HuH-7 (cell line): ENCODE measurements at regions not wholly inside any gene's neighbourhood (a gene's known extent, or its start where the extent isn't known, plus 50 kb on each side); places are given as distances from the start of the nearest gene placed in this dataset.
A peak's percentile ranks its signal among the peaks of the same experiment; 100 is the strongest.
"Not testable (repeated sequence)": the region's sequence is repeated elsewhere in the genome, so short reads cannot be mapped to it uniquely, and the experiment has no call there.

ENCODE experiments used
- DNase-seq: peaks from one replicate; pipeline ENCODE4 v3.0.0; 2011; ENCODE audit warnings: low spot score

- not testable (repeated sequence) for DNase-seq
These were observed 684.8 kb upstream of the TPTE start for GRCh38 chr21:9836547-9836946.

GRCh38 chr21:9837001-9837400, 684.4 kb upstream of the TPTE start:
- DNase-seq, result not testable (repeated sequence)

DNA sequence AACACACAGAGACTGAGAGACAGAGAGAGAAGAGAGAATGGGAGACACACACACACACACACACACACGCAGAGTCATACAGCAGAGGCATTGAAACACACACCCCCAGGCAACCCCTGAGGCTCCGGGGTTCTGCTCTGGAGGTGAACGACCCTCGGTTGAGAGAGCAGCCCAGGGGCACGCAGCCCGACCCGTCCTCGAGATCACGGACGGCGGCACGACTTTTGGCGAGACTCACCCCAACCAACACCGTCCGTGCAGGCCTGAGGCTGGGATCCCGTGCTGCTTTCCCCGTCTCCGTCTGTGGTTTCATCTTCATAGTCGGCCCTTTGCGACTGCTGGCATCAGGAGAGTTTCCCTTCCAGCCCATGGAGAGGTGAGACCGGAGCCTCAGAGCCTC, 683.9 kb upstream of the TPTE start:
- not testable (repeated sequence) for DNase-seq

- no peak for DNase-seq
These were observed 683.2 kb upstream of the TPTE start for GRCh38 chr21:9837946-9838737.

DNA sequence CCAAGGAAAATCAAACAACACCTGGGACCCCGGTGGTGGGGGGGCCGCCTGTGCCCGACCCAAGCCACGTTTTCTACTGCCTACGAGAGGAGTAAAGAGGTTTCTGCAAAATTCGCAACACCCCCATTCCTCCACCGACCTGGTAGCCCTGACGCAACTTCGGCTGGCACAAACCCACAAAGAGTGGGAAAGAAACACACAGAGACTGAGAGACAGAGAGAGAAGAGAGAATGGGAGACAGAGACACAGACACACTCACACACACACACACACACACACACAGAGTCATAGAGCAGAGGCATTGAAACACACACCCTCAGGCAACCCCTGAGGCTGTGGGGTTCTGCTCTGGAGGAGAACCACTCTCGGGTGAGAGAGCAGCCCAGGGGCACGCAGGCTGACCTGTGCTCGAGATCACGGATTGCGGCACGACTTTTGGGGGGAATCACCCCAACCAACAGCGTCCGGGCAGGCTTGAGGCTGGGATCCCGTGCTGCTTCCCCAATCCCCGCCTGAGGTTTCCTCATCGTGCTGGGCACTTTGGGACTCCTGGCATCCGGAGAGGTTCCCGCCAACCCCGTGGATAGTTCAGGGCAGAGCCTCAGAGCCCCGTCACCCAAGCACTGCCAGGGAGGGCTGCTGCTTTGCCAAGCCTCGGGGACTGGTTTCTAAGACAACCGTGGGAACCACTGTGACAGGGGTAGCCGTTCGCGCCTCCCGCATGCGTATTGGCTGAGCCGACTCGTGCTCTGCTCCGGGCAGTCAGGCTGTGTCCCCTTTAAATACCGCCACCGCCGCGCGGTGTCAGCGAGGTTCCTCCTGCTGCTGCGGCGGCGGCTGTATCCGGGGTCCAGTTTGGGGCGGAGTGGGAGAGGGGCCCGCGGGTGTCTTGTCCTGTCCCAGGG, 682.4 kb upstream of the TPTE start:
- DNase-seq, result peak; percentile 3

- DNase-seq, result not testable (repeated sequence)
These were observed 677.3 kb upstream of the TPTE start for GRCh38 chr21:9844106-9844505.

- not testable (repeated sequence) for DNase-seq
These were observed 673.9 kb upstream of the TPTE start for GRCh38 chr21:9847511-9847910.

DNA sequence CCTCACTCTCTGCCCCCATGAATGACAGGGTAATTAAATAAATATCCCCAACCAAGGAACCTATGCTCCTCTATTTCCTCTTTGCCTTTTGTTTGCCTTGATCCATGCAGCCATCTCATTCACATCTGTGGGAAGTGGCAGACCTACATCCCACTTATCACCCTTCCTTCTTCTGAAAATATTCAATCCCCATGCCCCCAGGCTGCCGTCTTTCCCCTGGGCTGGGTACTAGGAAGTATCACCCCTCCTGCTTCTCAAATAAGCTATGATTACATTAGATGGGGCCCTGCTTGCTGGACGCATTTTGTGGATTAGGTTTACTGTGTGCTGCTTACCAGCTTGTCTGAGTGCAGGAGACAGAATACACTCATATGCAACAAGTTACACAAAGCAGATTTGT, 670.2 kb upstream of the TPTE start:
- not testable (repeated sequence) for DNase-seq

DNA sequence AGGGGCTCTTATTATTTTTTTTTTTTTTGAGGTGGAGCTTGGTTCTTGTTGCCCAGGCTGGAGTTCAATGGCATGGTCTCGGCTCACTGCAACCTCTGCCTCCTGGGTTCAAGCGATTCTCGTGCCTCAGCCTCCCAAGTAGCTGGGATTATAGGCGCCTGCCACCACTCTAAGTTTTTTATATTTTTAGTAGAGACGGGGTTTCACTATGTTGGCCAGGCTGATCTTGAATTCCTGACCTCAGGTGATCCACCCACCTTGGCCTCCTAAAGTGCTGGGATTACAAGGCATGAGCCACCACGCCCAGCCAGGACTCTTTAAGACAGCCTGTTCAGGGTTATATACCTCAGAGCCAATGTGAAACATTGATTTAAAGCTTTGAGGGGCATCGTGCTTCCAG, 669.7 kb upstream of the TPTE start:
- DNase-seq, result not testable (repeated sequence)

- not testable (repeated sequence) for DNase-seq
These were observed 663.8 kb upstream of the TPTE start for GRCh38 chr21:9857563-9857962.

- not testable (repeated sequence) for DNase-seq
These were observed 661.5 kb upstream of the TPTE start for GRCh38 chr21:9859865-9860264.

GRCh38 chr21:9862456-9862855, 658.9 kb upstream of the TPTE start:
- DNase-seq, result not testable (repeated sequence)

- not testable (repeated sequence) for DNase-seq
These were observed 653.6 kb upstream of the TPTE start for GRCh38 chr21:9867815-9868214.

DNA sequence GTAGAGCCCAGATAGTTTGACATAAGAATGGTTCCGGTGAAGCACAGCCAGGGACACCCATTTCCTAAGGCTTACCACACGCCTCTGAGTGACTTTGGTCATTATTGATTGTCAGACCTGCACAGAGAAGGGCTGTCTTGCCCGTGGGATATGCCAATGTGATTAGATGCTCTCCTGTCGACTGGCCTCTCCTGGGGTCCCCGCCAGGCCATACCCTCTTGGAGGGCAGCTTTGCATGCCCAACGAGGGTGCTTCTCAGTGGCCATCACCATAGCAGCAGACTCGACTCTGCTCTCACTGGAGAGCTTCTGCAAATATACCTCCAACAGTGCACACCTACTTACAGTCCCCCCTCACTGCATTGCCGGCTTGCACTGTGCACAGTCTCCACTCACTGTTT, 648.3 kb upstream of the TPTE start:
- not testable (repeated sequence) for DNase-seq

DNA sequence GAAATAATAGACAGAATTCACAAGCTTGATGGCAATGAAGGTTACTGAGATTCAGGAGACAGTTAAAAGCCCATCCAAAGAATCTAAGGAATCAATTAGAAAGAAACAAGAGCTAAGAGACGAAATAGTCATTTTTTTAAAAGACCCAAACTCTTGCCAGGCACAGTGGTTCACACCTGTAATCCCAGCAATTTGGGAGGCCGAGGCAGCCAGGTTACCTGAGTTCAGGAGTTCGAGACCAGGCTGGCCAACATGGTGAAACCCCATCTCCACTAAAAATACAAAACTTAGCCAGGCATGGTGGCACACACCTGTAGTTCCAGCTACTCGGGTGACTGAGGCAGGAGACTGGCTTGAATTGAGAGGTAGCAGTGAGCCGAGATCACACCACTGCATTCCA, 647.2 kb upstream of the TPTE start:
- not testable (repeated sequence) for DNase-seq

- DNase-seq, result not testable (repeated sequence)
These were observed 640.0 kb upstream of the TPTE start for GRCh38 chr21:9881430-9881829.

- DNase-seq, result not testable (repeated sequence)
These were observed 638.3 kb upstream of the TPTE start for GRCh38 chr21:9883047-9883446.

DNA sequence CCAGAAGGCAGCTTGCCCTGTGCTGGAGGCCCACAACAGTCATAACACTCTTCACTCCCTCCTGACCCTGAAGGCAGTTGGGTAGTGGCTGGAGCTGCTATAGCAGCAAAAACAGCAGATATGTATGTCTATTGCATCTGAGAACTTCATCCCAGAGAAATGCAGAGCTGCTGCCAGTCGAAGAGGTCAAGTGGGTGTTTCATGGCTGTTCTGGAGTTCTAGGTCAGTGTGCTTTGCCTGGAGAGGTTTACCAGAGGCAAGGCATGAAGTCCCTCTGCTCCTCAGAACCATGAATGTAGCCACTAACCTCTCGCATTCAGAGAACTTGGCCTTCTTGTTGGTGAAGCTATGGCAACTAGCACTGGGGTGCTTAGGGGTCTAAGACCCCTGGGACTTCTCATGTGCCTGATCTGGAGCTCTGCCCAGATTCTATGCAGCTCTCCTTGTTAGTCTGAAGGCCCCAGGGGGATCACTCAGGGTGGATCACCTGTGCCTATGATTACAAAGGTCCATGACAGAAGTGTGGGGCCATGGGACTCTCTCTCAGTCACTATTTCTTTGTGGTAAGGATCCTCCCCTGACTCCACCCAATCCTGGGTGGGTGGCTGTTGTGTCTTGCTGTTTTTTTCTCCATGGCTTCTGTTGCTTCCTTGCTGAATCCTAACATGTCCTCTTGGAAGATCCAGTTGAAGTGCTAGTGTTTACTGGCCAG, 637.7 kb upstream of the TPTE start:
- DNase-seq, result not testable (repeated sequence)

DNA sequence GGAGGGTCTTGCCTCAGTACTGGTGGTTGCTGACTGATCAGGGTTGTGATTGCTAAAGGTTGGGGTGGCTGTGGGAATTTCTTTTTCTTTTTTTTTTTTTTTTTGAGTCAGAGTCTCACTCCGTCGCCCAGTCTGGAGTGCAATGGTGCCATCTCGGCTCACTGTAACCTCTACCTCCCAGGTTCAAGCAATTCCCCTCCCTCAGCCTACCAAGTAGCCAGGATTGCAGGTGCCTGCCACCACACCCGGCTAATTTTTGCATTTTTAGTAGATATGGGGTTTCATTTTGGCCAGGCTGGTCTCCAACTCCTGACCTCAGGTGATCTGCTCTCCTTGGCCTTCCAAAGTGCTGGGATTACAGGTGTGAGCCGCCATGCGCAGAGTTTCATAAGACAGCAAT, 632.9 kb upstream of the TPTE start:
- DNase-seq, result not testable (repeated sequence)

DNA sequence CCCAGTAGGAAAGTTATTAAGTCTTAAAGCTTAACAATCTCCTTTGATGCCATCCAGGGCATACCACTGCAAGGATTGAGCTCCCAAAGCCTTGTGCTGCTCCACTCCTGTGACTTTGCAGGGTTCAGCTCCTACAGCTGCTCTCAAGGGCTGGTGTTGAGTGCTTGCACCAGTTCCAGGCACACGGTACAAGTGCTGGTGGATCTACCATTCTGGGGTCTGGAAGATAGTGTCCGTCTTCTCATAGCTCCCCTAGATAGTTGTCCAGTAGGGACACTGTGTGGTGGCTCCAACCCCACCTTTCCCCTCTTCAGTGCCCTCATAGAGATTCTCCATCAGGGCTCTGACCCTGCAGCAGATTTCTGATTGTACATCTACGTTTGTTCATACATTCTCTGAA, 617.8 kb upstream of the TPTE start:
- DNase-seq, result not testable (repeated sequence)

DNA sequence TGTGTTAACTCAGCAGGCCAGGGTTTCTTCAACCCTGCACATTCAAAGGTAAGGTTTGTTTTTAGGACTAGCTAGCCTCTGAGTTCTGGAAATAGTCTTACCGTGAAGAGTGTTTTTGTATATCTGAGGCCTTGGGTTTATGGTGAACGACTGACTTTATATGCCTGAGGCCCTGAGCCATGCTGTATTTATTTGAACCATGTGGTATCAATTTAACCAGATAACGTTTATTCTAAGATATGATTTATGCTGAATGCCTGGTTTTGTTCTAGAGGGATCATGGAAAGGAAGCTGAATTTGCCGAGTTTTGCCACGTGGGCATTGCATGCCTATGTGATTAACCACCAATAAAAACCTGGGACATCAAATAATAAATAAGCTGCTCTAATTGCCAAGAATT, 607.2 kb upstream of the TPTE start:
- DNase-seq, result not testable (repeated sequence)

- not testable (repeated sequence) for DNase-seq
These were observed 601.9 kb upstream of the TPTE start for GRCh38 chr21:9919446-9919845.
